ENCODE measurements at regions not wholly inside any gene's neighbourhood (a gene's known extent, or its start where the extent isn't known, plus 50 kb on each side); places are given as distances from the start of the nearest gene placed in this dataset.

DNA sequence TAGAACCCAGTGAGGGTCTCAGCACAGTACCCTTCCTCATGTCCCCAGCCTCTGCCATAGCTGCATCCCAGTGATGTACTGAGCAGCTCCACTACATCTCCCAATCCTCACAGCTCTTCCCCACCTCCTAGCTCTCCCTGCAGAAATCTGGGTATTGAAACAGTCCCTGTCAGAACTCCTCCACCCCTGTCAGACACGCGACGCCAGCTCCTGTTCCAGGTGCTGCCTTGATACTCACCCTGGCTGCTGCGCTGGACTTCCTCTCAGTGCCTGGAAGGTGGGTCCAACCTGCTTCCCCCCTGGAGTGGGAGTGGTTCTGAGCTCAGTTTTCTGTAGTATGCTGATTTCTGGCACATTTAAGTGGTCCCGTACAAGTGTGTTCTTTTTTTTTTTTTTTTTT, 160.9 kb upstream of the SLCO3A1 start:
- Histone ChIP-seq H3K9me3 (ENCODE audit: control insufficient read depth in 1 of 2, insufficient read depth in 1 of 2, low read length in 2 of 2) (no peaks in the 10 kb centered on the region), H3K4me3 (ENCODE audit: low read length) (no peak overlapping the region), H3K36me3 (ENCODE audit: insufficient read depth, low read length) (no peaks in the 10 kb centered on the region), H3K27me3 (ENCODE audit: control insufficient read depth in 1 of 2, insufficient read depth in 2 of 2, low read length in 2 of 2) (no peaks in the 10 kb centered on the region), H3K27ac (ENCODE audit: low read depth in 1 of 2, low read length in 2 of 2) (no peak overlapping the region), H3K4me1 (ENCODE audit: insufficient read depth, low read length) (no peaks in the 10 kb centered on the region)
- ChIA-PET CTCF (interaction anchor here (1.7 kb wide), 1 partner anchor 14 kb away, joined by 5 read pairs; no protein-coding TSS in a partner anchor), POLR2A (no interaction called here)
- DNase-seq (no peak), ATAC-seq (ENCODE audit: poor library complexity) (no peak)
- Mint-ChIP-seq H3K4me1 (ENCODE audit: low read depth) (no peaks in the 10 kb centered on the region), H3K27ac (no peak overlapping the region), H3K9me3 (no peaks in the 10 kb centered on the region), H3K36me3 (ENCODE audit: low read depth) (no peaks in the 10 kb centered on the region), H3K27me3 (no peaks in the 10 kb centered on the region), H3K4me3 (no peak overlapping the region)
- intact Hi-C loops (cut with DNase I, micrococcal nuclease), result no loop called here
- TF ChIP-seq, protein P1, sequence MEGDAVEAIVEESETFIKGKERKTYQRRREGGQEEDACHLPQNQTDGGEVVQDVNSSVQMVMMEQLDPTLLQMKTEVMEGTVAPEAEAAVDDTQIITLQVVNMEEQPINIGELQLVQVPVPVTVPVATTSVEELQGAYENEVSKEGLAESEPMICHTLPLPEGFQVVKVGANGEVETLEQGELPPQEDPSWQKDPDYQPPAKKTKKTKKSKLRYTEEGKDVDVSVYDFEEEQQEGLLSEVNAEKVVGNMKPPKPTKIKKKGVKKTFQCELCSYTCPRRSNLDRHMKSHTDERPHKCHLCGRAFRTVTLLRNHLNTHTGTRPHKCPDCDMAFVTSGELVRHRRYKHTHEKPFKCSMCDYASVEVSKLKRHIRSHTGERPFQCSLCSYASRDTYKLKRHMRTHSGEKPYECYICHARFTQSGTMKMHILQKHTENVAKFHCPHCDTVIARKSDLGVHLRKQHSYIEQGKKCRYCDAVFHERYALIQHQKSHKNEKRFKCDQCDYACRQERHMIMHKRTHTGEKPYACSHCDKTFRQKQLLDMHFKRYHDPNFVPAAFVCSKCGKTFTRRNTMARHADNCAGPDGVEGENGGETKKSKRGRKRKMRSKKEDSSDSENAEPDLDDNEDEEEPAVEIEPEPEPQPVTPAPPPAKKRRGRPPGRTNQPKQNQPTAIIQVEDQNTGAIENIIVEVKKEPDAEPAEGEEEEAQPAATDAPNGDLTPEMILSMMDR (IDR thresholded peaks at IDR 0.05), result no peak

GRCh38 chr15:91694131-91694830, 159.2 kb upstream of the SLCO3A1 start:
- H3K4me1 Mint-ChIP-seq (ENCODE audit: low read depth), result no peaks in the 10 kb centered on the region
- no peak overlapping the region for H3K4me3 Mint-ChIP-seq
- TF ChIP-seq, protein P1 (IDR thresholded peaks at IDR 0.05), result no peak
- Histone ChIP-seq H3K36me3 (ENCODE audit: insufficient read depth, low read length) (no peaks in the 10 kb centered on the region), H3K27ac (ENCODE audit: low read depth in 1 of 2, low read length in 2 of 2) (no peak overlapping the region), H3K4me1 (ENCODE audit: insufficient read depth, low read length) (no peaks in the 10 kb centered on the region), H3K27me3 (ENCODE audit: control insufficient read depth in 1 of 2, insufficient read depth in 2 of 2, low read length in 2 of 2) (no peaks in the 10 kb centered on the region), H3K4me3 (ENCODE audit: low read length) (no peak overlapping the region), H3K9me3 (ENCODE audit: control insufficient read depth in 1 of 2, insufficient read depth in 1 of 2, low read length in 2 of 2) (no peaks in the 10 kb centered on the region)
- no peaks in the 10 kb centered on the region for H3K36me3 Mint-ChIP-seq (ENCODE audit: low read depth)
- no peak overlapping the region for H3K27ac Mint-ChIP-seq
- no peaks in the 10 kb centered on the region for H3K9me3 Mint-ChIP-seq
- ChIA-PET CTCF (interaction anchor here (0.9 kb wide), 1 partner anchor 12 kb away, joined by 4 read pairs; no protein-coding TSS in a partner anchor), POLR2A (no interaction called here)
- DNase-seq (no peak), ATAC-seq (ENCODE audit: poor library complexity) (no peak)
- intact Hi-C loops (cut with DNase I, micrococcal nuclease), result no loop called here
- H3K27me3 Mint-ChIP-seq, result no peaks in the 10 kb centered on the region

DNA sequence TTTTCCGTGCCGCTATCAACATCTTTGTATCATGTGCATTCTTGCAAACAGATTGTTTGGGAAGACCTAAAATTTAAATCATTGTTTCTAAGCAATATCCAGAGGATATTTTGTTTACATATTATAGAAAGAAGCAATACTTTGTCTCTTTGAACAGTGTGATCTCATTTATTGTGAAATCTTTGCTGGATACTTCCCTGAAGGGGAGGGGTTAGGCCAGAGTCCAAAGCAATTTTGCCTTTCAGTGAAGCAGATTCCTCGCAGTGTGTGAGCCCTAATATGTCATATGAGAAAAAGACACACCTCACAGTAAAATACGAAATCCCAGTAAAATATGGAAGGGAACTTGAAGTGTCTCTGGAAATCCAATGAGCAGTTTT, 158.7 kb upstream of the SLCO3A1 start:
- H3K4me1 ChIP-seq (ENCODE audit: insufficient read depth, low read length), result no peaks in the 10 kb centered on the region
- no peaks in the 10 kb centered on the region for H3K36me3 Mint-ChIP-seq (ENCODE audit: low read depth)
- DNase-seq (no peak), ATAC-seq (ENCODE audit: poor library complexity) (no peak)
- H3K4me1 Mint-ChIP-seq (ENCODE audit: low read depth), result no peaks in the 10 kb centered on the region
- no peak overlapping the region for H3K4me3 ChIP-seq (ENCODE audit: low read length)
- H3K27ac Mint-ChIP-seq, result no peak overlapping the region
- no peaks in the 10 kb centered on the region for H3K27me3 Mint-ChIP-seq
- no peaks in the 10 kb centered on the region for H3K9me3 ChIP-seq (ENCODE audit: control insufficient read depth in 1 of 2, insufficient read depth in 1 of 2, low read length in 2 of 2)
- ChIA-PET CTCF (no interaction called here), POLR2A (no interaction called here)
- intact Hi-C loops (cut with DNase I, micrococcal nuclease), result no loop called here
- H3K9me3 Mint-ChIP-seq, result no peaks in the 10 kb centered on the region
- no peaks in the 10 kb centered on the region for H3K27me3 ChIP-seq (ENCODE audit: control insufficient read depth in 1 of 2, insufficient read depth in 2 of 2, low read length in 2 of 2)
- H3K4me3 Mint-ChIP-seq, result no peak overlapping the region
- H3K27ac ChIP-seq (ENCODE audit: low read depth in 1 of 2, low read length in 2 of 2), result no peak overlapping the region
- TF ChIP-seq, protein P1 (IDR thresholded peaks at IDR 0.05), result no peak
- H3K36me3 ChIP-seq (ENCODE audit: insufficient read depth, low read length), result no peaks in the 10 kb centered on the region

All from CD4-positive, alpha-beta T cell (primary cell).